Ovary (tissue), 3 donors: ENCODE measurements at regions not wholly inside any gene's neighbourhood (a gene's known extent, or its start where the extent isn't known, plus 50 kb on each side); places are given as distances from the start of the nearest gene placed in this dataset.

Experiments used
- CTCF ChIP-seq, 3 donors: fragments of 450-650 bp in 2 of 3; fragments of 200-600 bp in 1 of 3; IDR thresholded peaks; one replicate each; pipeline versions ENCODE4 v1.5.1 to v1.8.0; 2016 to 2022; ENCODE audit warnings: antibody characterized with exemption in 3 of 3, mild to moderate bottlenecking in 1 of 3
- POLR2A ChIP-seq: fragments of 450-650 bp; IDR thresholded peaks from one replicate; pipeline ENCODE4 v1.6.1; 2017; ENCODE audit warnings: antibody characterized with exemption, mild to moderate bottlenecking, moderate library complexity
- donor health status: DM: no; HTN: no; CAD: no.

GRCh38 chr6:71197780-71198179 lies 90.8 kb upstream of the OGFRL1 start:
- TF ChIP-seq CTCF (IDR thresholded peaks at IDR 0.05), result no peak
- no peak for TF ChIP-seq POLR2A
